ENCODE measurements at regions not wholly inside any gene's neighbourhood (a gene's known extent, or its start where the extent isn't known, plus 50 kb on each side); places are given as distances from the start of the nearest gene placed in this dataset.
"Not testable (repeated sequence)": the region's sequence is repeated elsewhere in the genome, so short reads cannot be mapped to it uniquely, and the experiment has no call there.

GRCh38 chr10:109727436-109727835 lies 195.9 kb downstream of the XPNPEP1 start:
- no peak for DNase-seq

DNA sequence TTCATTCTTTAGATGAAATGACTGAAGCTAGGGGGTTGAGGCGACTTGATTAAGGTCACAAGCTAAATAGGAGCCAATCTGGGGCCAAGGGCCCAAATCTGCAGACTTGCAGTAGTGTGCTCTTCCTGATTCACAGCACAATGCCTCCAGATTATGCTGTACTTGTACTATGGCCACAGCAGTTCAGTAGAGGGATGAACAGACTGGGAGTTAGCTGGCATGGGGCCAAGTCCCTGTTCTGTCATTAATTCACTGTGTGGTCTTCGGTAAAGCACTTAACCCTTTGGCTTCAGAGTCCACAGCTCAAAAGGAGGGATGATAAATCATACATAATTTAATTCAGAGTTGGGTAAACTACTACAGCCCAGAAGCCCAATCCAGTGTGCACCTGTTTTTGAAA lies 196.8 kb downstream of the XPNPEP1 start:
- DNase-seq: no peak

- no peak for DNase-seq
Observed at GRCh38 chr10:109723305-109723704, 200.0 kb downstream of the XPNPEP1 start.

- DNase-seq: no peak
Observed at GRCh38 chr10:109721453-109722064, 201.8 kb downstream of the XPNPEP1 start.

GRCh38 chr10:109706026-109706560 lies 217.2 kb downstream of the XPNPEP1 start:
- no peak for DNase-seq

GRCh38 chr10:109701633-109702215 lies 221.6 kb downstream of the XPNPEP1 start:
- no peak for DNase-seq

DNA sequence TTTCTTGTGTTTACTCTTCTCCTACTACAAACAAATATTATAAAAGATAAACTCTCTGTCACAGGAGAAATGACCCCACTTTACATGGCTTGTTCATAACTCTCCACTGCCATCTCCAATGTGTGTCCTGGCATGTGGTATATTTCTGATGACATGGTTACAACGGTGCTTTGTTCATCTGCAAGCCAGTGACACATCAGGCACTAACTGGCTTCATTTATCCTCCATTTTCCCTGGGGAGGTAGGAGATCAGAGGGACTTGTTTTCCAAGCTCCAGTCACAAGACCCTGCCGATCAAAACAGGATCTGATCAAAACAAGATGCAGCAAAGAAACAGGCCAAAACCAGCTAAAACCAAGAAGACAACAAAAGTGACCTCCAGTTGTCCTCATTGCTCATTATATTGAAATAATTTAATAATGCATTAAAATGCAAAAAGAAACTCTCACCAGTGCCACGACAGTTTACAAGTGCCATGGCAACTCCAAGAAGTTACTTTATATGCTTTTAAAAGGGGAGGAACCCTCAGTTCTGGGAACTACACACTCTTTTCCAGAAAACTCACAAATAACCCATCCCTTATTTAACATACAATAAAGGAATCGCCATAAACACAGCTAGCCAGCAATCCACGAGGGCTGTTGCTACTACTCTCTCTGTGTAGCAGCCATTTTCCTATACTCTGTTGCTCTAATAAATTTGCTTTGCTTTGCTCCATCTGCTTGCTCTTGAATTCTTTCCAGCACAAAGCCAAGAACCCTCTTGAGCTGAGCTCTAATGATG lies 224.2 kb downstream of the XPNPEP1 start:
- DNase-seq: no peak

DNA sequence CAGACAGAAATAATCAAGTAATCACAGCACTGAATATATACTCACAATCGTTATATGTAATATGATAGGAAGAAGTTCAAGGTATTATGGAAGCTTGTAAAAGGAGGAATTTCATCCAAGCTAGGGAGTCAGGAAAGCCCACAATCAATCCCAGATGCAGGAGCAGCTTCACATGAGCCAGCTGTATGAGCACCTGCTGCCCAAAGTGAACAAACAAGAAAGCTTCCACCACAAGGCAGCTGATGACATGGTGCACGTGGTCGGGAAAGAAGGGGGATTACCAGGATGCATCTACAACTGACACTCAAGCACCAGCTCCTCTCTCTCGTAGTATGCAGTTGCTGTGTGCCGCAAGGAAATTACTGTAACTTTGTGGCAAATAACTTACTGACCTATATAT lies 225.2 kb downstream of the XPNPEP1 start:
- DNase-seq: no peak

- no peak for DNase-seq
Observed at GRCh38 chr10:109696981-109697775, 226.1 kb downstream of the XPNPEP1 start.

DNA sequence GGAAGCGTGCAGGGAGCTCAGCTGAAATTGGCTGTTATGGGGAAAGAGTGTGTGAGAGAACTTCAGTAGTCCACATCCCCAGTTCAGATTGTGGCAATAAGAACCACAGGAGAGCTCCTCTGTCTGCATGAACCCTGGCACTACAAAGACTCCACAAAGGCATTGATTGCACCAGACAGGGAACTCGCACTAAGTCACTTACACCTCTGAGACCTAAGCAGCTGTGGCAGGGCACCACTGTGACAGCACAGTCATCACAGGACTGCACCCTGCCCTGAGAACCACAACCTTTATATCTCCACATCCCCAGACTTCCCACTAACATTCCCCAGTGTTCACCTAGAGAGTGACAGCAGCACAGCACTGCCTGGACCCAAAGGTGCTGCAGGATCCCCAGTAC lies 226.8 kb downstream of the XPNPEP1 start:
- DNase-seq: no peak

GRCh38 chr10:109695988-109696387 lies 227.3 kb downstream of the XPNPEP1 start:
- DNase-seq: no peak

DNA sequence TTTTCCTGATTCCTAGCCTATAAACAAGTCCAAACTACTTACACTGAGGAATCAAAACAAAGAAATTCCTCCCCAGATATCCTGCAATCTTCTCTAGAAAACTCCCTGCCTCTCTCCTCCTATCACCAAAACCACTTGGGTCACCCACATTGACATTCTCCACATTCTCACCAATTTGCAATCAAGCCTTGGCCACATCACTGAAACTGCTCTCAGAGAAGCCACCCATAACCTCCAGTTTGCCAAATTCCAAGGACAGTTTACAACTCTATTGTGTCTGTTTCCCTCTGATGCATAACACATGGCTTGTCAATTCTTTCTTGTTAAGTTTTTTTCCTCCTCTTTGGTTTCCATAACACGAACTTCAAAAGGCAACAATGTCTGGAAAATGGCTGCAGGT lies 233.5 kb downstream of the XPNPEP1 start:
- DNase-seq: no peak

DNA sequence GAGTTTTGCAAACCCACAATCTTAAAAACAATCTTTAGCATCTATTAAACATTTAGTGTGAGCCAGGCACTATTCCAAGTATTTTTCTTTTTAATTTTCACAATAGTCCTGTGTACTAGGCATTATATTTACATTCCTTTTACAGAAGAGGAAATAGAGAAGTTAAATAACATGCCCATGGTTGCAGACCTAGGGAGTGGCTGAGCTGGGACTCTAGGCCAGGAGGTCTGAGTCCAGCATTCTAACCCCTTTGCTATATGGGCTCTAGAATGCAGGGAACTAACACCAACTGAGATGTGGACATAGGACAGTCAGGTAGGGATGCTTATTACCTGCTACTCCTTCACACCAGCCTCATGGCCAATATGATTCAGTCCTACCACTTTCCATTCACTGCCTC lies 243.8 kb downstream of the XPNPEP1 start:
- DNase-seq: no peak

DNA sequence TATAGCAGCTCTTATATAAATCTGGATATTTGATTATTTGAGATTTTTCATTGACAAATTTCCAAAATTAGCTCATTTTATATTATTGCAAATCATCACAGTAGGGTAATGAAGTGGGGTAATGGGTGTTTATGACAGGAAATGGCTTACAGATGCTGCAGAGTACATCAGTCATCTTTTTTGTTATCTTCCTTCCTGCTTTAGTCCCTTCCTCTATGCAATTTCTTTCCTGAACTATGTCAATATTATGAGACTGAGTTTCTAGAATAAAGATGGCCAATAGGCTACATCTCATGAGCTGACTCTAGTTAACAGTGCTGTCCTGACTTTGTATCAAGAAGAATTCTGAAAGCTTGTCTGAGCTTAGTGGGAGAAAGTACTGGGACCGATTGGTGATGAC lies 244.5 kb downstream of the XPNPEP1 start:
- no peak for DNase-seq

GRCh38 chr10:109676703-109677102 lies 246.6 kb downstream of the XPNPEP1 start:
- DNase-seq: no peak

- no peak for DNase-seq
Observed at GRCh38 chr10:109668703-109669102, 254.6 kb downstream of the XPNPEP1 start.

DNA sequence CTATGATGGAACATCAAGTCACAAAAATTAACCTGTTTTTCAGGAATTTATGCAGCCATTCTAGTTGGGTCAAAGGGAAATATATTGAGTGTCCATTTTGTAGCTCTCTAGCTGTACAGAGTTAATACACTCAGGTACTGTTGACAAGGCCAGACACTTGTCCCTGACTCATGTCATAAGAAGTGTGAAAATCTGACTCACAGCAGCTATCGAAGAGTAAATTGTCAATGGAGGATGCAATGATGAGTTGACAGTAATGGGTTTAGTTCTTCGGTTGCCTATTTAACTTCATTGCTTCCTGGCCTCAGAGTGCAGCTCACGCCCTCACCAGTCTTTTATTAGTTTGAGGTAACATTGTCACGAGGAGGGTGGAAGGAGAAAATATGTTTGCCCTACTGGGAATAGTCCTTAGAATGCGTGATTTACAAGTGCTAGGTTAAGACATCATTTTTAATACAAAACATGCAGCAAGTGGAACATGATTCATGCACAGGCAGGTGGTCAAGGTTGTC lies 255.1 kb downstream of the XPNPEP1 start:
- no peak for DNase-seq

DNA sequence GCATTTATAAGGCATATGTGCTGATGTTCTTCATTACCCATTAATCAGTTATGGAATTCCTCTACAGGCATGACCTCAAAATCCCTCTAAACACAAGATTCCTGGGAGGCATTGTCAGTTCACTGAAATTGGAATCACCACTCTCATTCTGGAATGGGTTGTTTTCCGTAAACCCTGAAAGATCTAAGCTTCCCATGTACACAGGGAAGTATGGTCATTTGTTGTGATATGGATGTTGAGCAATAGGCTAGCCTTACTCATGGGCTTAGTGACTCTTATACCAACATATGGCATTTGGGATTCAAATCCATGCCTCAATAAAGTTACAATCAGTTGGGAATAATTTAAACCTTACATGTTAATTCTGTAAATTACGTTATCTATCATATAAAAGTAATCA lies 258.0 kb downstream of the XPNPEP1 start:
- no peak for DNase-seq

DNA sequence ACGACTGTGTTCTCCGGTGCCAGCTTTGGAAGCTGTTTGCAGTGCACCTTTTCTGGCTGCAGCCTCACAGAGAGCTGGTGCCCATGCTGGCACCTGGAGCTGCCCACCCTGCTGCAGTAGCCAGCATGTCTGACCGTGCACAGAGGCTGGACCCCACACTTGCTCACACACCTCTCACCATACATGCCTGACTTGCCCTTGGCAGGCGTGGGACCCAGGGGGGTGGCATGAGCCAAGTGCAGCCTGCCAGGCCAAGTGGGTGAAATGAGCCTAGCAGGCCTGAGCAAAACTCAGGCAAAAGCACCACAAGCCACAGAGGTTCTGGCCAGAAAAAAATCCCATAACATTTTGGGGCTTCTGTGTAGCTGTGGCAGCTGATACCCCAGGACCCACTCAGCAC lies 258.8 kb downstream of the XPNPEP1 start:
- DNase-seq: no peak

GRCh38 chr10:109663122-109663521 lies 260.2 kb downstream of the XPNPEP1 start:
- DNase-seq: no peak

DNA sequence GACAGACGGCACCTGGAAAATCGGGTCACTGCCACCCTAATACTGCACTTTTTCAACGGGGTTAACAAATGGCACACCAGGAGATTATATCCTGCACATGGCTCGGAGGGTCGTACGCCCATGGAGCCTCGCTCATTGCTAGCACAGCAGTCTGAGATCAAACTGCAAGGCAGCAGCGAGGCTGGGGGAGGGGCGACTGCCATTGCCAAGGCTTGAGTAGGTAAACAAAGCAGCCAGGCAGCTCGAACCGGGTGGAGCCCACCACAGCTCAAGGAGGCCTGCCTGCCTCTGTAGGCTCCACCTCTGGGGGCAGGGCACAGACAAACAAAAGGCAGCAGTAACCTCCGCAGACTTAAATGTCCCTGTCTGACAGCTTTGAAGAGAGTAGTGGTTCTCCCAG lies 270.7 kb downstream of the XPNPEP1 start:
- not testable (repeated sequence) for DNase-seq

DNA sequence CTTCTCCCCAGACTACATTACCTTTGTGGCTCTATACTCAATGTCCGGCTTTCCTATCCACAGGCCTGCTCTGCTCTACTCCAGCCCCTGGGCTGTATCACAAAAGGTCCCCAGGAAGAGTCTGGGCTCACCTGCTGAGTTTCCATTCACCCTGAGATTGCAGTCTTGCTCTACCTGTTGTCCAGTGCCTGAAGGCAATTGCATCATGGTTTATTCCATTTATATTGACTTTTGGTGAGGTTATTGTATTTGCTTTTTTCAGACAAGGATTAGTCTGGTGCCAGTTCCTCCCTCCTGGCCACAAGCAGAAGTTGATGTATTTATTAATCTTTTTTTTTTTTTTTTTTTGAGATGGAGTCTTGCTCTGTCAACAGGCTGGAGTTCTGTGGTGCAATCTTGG lies 273.1 kb downstream of the XPNPEP1 start:
- no peak for DNase-seq

GRCh38 chr10:109647627-109648026 lies 275.7 kb downstream of the XPNPEP1 start:
- DNase-seq: no peak

Measured in stimulated activated CD8-positive, alpha-beta memory T cell treated with anti-CD3 and anti-CD28 coated beads, Interleukin-4, amount 100 ng/mL, for 48 hours (primary cell).